ENCODE measurements at regions not wholly inside any gene's neighbourhood (a gene's known extent, or its start where the extent isn't known, plus 50 kb on each side); places are given as distances from the start of the nearest gene placed in this dataset.

DNA sequence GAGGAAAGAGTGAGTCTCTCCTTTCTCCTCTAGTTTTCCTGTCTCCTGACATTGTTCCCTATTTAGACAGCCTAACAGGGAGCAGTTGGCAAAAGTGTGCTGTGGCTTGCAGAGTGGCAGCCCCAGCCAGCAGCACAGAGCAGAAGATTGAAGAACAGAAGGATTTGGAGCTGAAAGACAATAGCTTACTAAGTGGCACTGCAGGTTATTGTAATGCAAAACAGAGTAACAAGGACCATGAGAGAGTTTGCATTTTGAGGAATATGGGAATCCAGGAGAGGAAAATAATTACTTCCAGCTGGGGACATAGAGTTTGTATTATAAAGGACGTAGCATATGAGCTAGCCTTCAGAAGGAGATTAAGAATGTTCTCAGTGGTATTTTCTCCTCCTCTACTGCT lies 342.4 kb downstream of the AKAIN1 start:
- no peak for DNase-seq (ENCODE audit: low read depth in 2 of 2)

DNA sequence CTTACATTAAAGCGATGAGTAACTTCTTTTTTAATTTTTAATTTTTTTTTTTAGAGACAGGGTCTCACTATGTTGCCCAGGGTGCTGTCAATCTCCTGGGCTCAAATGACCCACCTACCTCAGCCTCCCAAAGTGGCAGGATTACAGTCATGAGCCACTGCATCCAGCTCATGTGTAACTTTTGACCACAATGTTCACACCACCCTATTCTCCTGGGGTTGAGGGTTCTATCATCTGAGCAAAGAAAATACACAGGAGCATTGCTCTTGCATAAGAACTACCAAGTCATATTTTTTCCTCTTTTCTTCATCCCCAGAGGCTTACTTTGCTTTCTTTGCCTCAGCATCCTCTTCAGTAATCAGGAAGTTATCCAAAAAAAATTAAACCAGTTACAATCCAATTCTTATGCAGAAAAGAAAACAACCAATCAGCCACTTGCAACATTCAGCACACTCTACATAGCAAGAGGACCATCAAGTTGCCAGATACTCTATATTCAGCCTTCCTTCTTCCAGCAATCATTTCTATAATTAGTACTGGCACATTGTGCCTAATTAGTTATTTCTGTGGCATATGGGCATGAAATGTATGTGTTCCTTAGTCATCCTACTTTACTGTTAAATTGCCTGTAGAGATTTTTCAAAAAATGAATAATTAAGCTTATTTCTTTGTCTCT lies 345.6 kb downstream of the AKAIN1 start:
- no peak for DNase-seq (ENCODE audit: low read depth in 2 of 2)

DNA sequence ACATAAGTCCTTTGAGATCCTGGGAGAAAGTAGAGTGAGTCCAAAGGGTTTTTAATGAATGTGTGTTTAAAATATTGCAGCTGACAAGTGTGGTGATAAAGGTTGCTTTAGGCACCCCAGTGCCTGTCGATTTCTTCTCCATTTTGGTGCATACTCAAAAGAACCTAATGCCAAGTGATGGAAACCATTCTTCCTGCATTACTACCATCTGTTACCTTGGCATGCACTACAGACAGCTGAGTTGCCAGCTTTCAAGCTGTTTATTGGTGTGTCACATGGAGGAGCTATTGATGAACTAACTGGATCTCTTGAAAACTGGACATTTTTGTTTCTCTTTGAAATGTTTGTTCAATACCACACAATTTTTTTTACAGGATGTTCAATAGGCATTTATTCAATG lies 350.0 kb downstream of the AKAIN1 start:
- no peak for DNase-seq (ENCODE audit: low read depth in 2 of 2)

DNA sequence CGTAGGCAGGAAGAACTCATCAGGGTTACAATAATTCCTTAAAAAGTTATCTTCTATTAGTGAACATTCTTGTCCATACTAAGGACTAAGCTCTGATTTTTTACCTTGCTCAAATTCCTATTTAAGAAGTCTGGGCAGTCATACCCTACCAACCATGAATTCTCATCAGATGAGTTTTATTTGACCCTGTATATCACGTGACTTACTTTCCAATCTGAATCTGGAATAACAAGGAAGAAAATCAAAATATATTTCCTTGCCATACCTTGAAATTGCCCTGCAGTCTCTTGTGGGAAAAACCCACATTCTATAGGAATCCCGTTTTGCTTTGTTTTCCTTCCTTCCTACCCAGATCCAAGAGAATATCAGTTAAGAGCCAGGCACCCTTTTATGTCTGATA lies 352.7 kb downstream of the AKAIN1 start:
- no peak for DNase-seq (ENCODE audit: low read depth in 2 of 2)

DNA sequence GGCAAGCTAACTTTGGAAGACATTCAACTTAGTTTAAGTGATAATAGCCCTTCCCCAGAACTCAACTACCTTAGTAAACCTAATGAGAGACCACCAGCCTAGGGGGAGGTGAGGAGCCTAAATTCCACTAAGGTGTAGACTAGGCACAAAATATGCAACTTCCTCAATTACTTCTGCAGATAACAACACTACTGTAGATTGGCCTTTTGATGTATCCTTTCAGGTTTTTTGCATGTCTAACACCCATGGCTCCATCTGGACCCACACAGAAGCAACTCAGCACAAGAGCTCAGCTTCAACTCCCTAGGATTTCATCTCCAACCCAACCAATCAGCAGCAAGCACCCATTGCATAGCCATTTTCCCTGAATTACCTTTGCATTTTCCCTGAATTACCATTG lies 353.3 kb downstream of the AKAIN1 start:
- DNase-seq (ENCODE audit: low read depth in 2 of 2), result no peak

DNA sequence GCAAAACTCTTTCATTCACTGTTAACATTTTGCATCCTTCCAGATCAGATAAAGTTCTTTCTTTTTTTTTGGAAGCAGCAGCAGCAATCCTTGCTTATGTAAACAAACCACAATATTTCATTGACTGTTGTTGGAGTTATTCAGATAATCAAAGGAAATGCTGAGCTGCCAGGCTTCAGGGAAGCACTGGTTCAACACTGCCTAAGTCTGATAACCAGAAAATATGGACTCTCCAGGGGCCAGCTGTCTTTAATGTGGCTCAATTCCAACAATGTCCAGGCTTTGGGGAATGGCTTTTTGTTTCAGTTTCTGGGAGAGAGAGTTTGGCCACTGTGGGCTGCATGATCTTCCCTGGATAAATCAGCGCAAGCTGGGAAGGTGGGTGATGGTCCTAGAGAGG lies 354.3 kb downstream of the AKAIN1 start:
- no peak for DNase-seq (ENCODE audit: low read depth in 2 of 2)

DNA sequence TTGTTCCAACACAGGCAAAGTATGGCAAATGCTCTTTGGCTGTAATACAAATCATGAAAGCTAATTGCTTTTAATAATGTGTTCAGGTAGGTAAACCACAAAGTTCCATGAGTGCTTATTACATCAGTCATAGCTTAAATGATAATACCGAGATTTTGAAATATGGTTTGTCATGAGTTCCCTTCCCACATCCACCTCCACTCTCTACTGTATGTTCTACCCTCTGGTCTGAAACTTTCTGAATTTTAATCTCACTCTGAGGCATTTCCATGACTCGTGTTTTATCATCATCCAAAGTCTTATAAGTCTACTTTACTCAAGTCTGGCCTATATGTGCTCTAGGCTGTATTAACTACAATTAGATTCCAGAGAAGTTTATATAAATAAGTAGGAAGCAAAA lies 354.8 kb downstream of the AKAIN1 start:
- no peak for DNase-seq (ENCODE audit: low read depth in 2 of 2)

DNA sequence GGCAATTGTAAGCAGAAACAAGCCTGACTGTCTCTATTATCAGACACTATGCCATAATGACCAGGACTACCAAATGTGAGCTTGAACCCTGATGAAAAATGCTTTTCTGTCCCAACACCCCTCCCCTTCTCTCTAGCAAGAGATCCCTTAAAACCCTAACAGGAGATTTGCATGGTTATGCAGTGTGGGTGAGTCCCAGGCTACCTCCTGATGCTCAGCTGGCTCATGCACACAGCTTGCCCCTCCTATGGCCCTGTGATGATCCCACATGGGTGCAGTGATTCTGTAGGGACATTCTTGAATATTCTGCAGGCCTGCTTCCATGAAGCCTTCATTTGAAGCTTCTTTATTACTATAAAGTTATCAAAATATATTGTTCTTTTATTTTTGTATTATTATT lies 357.4 kb downstream of the AKAIN1 start:
- DNase-seq (ENCODE audit: low read depth in 2 of 2), result no peak

DNA sequence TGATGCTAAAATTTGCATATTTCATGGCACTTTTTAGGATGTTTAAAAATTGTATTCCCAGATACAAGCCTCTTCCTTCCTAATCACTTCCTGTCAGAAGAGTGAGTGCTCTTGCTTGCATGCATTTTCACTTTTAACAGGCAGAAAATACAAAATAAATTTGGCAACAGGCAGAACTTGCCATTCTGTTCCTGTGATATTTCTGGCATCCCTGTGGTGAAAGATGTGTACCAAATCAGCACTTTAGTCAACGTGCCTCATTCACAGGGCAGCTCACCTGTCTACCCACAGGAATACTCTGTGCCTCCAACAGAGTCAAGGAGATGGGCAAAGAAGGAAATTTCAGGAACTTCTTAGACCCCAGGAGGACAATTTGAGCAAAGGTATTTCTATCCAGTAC lies 360.9 kb downstream of the AKAIN1 start:
- no peak for DNase-seq (ENCODE audit: low read depth in 2 of 2)

DNA sequence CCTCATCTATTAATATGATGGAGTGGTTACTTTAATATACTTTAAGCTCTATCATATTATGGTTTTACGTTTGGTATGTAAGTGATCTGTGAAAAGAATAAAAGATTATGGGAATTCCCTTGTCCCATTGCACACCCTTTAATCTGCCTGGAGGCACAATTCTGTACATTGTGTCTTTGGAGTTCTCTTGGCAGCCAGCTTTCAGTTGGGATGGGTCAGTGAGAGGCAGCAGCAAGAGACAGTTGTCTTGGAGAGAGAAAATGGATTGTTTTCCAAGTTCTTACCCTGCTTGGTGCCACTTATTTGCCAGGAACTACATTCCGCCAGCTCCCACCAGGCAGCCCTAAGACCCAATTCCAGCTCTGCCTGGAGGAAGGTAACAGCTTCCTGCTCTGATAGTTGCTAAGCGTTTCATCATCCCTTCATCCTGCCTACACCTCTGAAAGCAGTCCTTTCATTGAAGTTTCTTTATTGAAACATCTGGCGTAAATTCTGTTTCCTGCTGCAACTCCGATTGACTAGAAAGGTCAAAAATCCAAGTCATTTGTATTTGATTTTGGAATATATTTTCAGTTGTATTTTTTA lies 365.2 kb downstream of the AKAIN1 start:
- DNase-seq (ENCODE audit: low read depth in 2 of 2), result no peak

DNA sequence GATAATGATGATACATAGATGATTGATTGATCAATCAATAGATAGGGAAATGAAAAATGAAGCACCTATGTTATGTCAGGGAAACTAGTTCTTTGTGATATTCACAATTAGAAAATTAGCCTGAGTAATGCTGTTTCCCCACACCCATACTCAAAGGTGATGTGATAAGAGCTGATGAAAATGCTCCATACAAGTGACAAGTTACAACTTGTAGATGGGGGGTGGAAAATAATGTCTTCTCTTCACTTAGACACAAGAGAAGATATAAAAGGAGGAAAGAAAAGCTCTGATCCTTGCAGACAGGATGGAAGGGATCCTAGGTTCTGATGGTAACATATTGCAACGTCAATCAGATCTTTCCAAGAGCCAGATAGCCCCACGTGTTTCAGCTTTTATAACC lies 365.9 kb downstream of the AKAIN1 start:
- DNase-seq (ENCODE audit: low read depth in 2 of 2), result no peak

DNA sequence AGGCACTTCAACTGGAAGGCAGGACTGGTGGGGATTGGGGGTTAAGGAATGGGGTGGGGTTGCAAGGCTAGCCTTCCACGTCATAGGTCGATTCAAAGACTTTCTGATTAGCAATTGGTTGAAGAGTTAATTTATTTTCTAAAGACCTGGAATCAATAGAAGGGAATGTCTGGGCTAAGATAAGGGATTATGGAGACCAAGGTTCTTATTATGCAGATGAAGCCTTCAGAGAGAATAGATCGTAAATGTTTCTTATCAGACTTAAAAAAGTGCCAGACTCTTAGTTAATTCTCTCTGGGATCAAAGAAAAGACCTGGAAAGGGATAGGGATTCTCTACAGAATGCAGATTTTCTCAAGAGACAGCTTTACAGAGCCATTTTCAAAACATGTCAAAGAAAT lies 368.0 kb upstream of the DLGAP1 start:
- DNase-seq (ENCODE audit: low read depth in 2 of 2), result no peak

DNA sequence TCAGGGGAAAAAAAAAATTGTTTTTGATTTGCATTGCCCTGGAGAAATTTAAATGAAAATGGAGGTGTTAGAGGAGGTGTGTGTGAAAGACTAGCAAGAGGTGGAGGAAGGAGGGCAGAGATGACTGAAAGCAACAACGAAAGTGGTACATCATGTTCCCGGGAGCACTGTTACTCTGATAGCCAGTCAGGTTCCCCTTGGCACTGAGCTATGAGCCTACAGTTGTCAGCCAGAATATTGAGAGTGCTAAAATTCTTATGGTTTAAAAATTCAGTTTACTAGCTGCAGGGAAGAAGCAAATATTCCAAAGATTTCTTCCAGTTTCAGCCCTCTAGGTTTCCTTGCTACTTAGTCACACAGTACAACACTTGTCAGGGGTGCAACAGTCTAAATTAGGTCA lies 366.7 kb upstream of the DLGAP1 start:
- no peak for DNase-seq (ENCODE audit: low read depth in 2 of 2)

DNA sequence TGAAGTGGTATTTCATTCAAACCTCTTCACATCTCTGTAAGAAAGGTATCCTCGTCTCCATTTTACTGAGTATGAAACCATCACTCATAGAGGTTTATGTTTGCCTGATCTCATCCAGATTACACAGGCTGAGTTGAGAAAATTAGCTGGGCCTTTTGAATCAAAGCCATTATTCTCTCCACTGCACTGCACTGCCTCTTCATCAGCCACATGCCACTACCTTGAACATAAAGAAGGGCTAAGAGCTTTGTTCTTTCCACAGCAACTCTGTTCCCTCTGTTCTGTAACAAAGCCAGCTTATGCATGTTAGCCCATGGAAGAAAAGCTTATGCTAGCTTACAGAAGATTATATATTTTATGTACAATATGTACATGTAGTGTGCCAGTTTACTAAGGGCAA lies 362.6 kb upstream of the DLGAP1 start:
- DNase-seq (ENCODE audit: low read depth in 2 of 2), result no peak

DNA sequence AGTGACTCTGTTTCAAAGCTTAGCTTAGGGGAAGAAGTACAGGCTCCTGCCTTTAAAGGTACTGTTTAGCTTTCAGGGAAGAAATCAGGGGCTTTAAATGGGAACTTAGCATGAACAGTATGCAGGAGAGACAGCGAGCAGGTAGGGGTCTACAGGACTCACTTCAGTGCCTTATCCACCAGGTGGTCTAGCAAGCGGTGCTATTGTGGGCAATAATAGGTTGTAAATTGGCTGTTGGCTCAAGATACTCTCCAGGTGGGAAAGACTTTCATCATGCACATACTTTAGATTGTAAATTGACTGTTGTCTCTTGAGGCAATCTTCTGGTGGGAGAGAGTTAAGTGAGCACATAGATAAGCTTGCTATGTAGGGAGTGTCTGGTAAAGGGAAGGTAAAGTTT lies 358.6 kb upstream of the DLGAP1 start:
- no peak for DNase-seq (ENCODE audit: low read depth in 2 of 2)

DNA sequence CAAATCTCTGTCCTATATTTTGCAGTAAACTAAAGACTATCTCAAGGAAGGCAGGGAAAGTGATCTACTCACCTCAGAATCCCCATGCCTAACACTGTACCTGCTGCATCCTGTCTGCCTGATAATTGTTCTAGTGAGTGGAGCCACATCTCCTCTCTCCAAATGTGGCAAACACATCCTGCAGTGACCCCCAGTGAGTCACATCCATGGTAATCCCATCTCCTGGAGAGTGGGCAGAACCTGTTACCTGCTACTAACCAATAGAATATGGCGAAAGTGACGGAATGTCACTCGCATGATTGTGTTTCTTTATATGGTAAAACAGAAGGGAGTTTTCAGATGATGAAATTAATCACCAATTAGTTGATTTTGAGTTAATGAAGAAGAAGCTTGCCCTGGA lies 353.8 kb upstream of the DLGAP1 start:
- no peak for DNase-seq (ENCODE audit: low read depth in 2 of 2)

DNA sequence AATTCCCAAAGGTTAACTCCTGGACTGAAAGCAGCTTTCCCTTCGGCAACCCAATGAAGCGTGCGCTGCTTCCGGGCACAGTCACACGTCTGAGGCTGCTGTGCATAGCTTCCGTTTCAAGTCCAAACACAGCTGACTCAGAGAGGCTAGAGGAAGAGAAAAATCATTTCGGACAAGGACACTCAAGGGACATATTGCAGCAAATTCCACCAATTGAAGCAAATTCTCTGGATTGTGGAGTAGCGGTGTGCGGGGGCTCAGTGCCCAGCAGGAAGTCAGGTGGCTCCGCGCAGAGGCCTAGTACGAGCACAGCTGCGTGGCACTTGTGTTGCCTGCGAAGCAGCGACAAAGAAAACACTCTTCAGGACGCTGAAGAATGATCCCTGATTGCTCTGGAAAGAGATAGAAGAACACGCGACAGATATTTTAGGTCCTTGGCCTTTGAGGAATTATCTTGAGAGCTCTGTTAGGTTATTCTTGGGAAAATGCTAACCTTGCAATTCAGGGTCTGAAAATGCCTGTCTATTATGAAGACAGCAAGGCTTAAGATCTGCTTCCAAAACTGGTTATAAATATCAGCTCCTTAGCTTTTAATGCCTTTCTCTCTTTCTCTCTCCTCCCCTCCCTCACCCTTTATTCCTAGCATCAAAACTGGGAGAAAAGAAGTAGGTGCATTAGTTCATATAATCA lies 352.6 kb upstream of the DLGAP1 start:
- DNase-seq (ENCODE audit: low read depth in 2 of 2), result no peak

DNA sequence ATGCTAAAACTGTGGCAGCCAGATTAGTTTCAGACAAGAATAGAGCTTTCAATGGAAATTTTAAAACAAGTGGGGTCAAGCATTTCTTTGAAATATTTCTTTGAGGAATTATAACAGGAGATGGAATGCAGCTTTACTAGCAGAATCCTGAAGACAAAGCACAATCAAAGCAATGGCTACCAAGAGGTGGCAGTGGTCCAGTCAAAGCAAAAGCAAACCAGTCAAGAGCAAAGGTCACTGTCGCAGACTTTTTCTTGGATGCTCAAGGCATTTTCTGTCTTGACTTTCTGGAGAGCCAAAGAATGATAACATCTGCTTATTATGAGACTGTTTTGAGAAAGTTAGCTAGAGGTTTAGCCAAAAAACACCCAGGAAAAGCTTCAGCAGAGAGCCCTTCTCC lies 351.2 kb upstream of the DLGAP1 start:
- no peak for DNase-seq (ENCODE audit: low read depth in 2 of 2)

DNA sequence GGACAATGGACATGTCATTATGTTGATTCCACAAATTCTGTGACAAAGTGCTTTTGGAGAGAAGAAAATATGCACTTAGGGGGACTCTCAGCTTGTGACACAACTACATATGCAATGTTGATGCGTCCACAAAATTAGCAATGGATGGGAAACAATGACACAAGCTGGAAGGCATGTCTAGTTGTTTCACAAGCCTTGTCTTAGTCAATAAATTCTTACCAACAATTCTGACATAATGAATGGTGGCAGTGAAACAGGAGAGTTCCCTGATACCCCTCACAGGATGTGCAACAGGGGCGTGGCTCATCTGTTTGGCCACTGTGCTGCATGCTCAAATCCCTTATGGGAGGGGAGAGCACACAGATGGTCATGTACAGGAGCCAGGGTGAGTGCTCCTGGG lies 347.2 kb upstream of the DLGAP1 start:
- DNase-seq (ENCODE audit: low read depth in 2 of 2), result no peak

DNA sequence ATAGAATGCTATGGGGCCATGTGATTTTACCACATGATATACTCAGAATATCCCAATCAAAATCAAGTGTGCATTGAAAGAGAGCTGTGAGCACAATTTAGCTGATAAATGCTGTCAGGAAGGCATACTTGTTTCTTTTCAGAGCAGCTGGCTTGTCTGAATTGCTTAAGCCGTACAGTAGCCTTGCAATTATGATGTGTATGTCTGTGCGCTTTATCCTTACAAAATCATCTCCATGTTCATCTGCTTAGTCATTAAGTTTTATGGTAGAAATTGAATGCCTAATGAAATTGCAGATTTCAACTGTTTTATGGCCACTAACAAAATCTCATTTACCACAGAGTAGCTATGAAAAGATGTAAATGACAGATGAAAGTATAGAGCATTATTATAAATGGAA lies 346.0 kb upstream of the DLGAP1 start:
- no peak for DNase-seq (ENCODE audit: low read depth in 2 of 2)

DNA sequence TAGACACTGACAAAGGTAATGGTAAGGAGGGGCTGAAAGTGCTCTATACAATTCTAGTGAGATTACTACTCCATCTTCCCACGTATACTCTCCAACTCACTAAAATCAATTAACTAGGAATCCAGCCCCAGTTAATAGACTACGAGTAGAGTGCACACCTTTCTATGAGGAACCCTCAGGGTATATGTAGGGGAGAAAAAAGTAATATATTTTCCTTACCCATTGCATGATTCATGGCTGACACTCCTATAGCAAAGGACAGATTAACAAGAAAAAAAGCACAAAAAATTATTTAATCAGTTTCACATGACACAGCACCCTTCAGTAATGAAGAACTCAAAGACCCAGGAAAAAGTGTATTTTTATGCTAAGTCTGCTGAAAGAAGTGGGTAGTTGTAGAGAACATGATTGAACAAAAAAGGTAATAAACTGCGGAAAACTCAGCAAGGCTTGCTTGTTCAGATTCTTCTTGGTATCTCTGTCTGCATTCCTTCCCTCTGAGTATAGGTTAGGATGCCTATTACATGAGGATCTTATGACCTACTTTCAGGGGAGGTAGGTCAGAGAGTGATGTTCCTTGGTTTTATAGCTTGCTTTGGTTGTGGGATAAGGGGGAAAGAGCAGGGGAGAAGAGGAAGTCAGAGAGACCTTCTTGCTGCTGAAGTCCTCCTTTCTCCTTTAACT lies 342.0 kb upstream of the DLGAP1 start:
- DNase-seq (ENCODE audit: low read depth in 2 of 2), result no peak

DNA sequence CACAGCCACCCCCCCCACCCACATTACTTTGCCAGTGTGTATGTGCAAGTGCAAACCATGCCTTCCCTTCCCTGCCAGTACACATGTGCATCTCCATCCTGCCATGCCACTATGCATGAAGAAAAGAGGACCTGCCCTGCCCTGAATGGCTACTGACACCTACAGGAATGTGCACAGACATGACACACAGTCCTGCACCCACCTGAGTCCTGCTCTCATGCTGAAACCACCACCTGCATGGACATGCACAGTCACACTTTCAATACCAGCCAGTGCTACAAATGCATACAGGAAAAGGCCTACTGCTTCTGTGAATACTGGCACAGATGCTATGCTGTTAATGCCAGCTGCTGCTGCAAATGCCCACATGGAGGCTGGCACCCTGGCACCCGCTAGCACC lies 334.4 kb upstream of the DLGAP1 start:
- DNase-seq (ENCODE audit: low read depth in 2 of 2), result no peak

DNA sequence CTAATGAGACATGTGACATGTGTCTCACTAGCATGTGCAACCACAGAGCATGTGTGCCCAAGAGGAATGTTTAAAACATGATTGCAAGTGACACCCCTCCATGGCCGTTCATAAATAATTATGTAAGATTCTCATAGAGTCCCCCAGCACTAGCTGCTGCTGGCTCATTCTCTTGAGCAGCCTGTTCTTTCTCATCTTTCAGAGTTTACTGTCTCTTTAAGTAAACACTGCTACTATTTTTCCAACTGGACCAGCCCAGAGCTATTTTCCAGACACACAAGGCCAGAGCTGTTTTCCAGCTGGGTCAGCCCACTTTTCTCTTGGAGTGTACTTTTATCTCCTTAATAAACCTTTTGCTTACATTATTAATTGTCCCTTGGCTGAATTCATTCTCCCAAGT lies 326.8 kb upstream of the DLGAP1 start:
- no peak for DNase-seq (ENCODE audit: low read depth in 2 of 2)

All from activated CD8-positive, alpha-beta memory T cell treated with anti-CD3 and anti-CD28 coated beads for 4 hours (primary cell).